NCI-H2227 (cell line): ENCODE measurements at regions not wholly inside any gene's neighbourhood (a gene's known extent, or its start where the extent isn't known, plus 50 kb on each side); places are given as distances from the start of the nearest gene placed in this dataset.

Source experiments
- DNase-seq: peaks from one replicate; lab custom pipeline; 2025; ENCODE audit not compliant: unreplicated experiment; lab: John Stamatoyannopoulos, UW

- DNase-seq, result no peak
Observed at GRCh38 chr10:120702032-120702431, 149.1 kb upstream of the WDR11 start.

GRCh38 chr10:120705309-120705708 lies 145.9 kb upstream of the WDR11 start:
- no peak for DNase-seq

GRCh38 chr10:120710076-120710475 lies 141.1 kb upstream of the WDR11 start:
- DNase-seq, result no peak

GRCh38 chr10:120711860-120712259 lies 139.3 kb upstream of the WDR11 start:
- DNase-seq, result no peak

- no peak for DNase-seq
Observed at GRCh38 chr10:120713573-120714205, 137.5 kb upstream of the WDR11 start.

- DNase-seq, result no peak
Observed at GRCh38 chr10:120715171-120715570, 136.0 kb upstream of the WDR11 start.

- DNase-seq, result no peak
Observed at GRCh38 chr10:120719333-120719732, 131.8 kb upstream of the WDR11 start.

GRCh38 chr10:120727001-120727400 lies 124.2 kb upstream of the WDR11 start:
- no peak for DNase-seq

- DNase-seq, result no peak
Observed at GRCh38 chr10:120729547-120729946, 121.6 kb upstream of the WDR11 start.

GRCh38 chr10:120732067-120732466 lies 119.1 kb upstream of the WDR11 start:
- DNase-seq, result no peak

GRCh38 chr10:120732643-120733313 lies 118.4 kb upstream of the WDR11 start:
- DNase-seq, result no peak

GRCh38 chr10:120734483-120735078 lies 116.6 kb upstream of the WDR11 start:
- no peak for DNase-seq

- DNase-seq, result no peak
Observed at GRCh38 chr10:120735315-120735714, 115.8 kb upstream of the WDR11 start.

GRCh38 chr10:120735773-120736371 lies 115.3 kb upstream of the WDR11 start:
- no peak for DNase-seq

GRCh38 chr10:120736377-120736776 lies 114.8 kb upstream of the WDR11 start:
- DNase-seq, result no peak

- DNase-seq, result no peak
Observed at GRCh38 chr10:120738658-120739057, 112.5 kb upstream of the WDR11 start.

- DNase-seq, result peak; percentile 19
Observed at GRCh38 chr10:120741396-120741795, 109.8 kb upstream of the WDR11 start.

- DNase-seq, result no peak
Observed at GRCh38 chr10:120742373-120742772, 108.8 kb upstream of the WDR11 start.

GRCh38 chr10:120744040-120744439 lies 107.1 kb upstream of the WDR11 start:
- DNase-seq, result peak; percentile 26

GRCh38 chr10:120746001-120746777 lies 105.0 kb upstream of the WDR11 start:
- DNase-seq, result no peak

- no peak for DNase-seq
Observed at GRCh38 chr10:120748519-120748918, 102.6 kb upstream of the WDR11 start.
